ENCODE measurements at regions not wholly inside any gene's neighbourhood (a gene's known extent, or its start where the extent isn't known, plus 50 kb on each side); places are given as distances from the start of the nearest gene placed in this dataset.

DNA sequence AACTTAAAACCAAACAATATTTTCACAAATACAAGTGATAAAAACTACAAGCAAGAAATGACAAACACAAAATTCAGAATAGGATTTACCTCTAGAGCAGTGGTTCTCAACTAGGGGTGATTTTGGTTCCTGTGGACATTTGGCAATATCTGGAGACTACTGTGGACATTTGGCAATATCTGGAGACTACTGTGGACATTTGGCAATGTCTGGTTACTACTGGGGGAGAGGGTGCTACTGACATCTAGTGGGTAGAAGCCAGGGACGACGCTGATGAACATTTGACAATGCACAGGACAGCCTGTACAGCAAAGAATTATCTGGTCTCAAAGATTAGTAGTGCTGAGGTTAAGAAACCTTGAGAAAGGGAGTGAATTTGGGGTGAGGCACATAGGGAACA lies 169.8 kb downstream of the CLCN4 start:
- no peak for TF ChIP-seq CTCF (IDR thresholded peaks at IDR 0.05)
- TF ChIP-seq POLR2A (IDR thresholded peaks at IDR 0.05), result no peak

Data from lower leg skin (tissue), 3 donors.